ENCODE measurements at regions not wholly inside any gene's neighbourhood (a gene's known extent, or its start where the extent isn't known, plus 50 kb on each side); places are given as distances from the start of the nearest gene placed in this dataset.

DNA sequence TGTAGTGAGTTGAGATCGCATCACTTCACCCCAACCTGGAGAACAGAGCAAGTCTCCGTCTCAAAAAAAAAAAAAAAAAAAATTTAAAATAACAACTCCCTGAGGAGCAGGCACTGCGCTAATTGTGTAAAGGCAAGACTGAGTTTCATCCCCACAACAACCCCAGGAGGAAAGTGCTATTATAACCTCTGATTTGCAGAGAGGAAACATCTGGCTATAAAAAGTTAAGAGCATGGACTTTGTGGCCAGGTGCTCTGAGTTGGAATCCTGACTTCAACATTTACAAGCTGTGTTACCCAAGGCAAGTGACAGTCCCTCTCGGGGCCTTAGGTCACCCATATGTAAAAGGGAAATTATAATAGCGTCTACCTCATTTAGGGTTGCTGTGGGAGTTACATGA is 76.0 kb upstream of the MYL2 start (continued):
- TF ChIP-seq MXD4 (CRISPR knock-in tag; IDR thresholded peaks at IDR 0.05; ENCODE audit: borderline replicate concordance) (no peak), TCF7 (CRISPR knock-in tag; IDR thresholded peaks at IDR 0.05; ENCODE audit: low read depth) (no peak), PRRX2 (CRISPR knock-in tag; IDR thresholded peaks at IDR 0.05) (no peak), SP1 (CRISPR knock-in tag; conservative IDR thresholded peaks at IDR 0.05) (no peak), EMX1 (CRISPR knock-in tag; IDR thresholded peaks at IDR 0.05) (no peak)
- TF ChIP-seq, protein P1, sequence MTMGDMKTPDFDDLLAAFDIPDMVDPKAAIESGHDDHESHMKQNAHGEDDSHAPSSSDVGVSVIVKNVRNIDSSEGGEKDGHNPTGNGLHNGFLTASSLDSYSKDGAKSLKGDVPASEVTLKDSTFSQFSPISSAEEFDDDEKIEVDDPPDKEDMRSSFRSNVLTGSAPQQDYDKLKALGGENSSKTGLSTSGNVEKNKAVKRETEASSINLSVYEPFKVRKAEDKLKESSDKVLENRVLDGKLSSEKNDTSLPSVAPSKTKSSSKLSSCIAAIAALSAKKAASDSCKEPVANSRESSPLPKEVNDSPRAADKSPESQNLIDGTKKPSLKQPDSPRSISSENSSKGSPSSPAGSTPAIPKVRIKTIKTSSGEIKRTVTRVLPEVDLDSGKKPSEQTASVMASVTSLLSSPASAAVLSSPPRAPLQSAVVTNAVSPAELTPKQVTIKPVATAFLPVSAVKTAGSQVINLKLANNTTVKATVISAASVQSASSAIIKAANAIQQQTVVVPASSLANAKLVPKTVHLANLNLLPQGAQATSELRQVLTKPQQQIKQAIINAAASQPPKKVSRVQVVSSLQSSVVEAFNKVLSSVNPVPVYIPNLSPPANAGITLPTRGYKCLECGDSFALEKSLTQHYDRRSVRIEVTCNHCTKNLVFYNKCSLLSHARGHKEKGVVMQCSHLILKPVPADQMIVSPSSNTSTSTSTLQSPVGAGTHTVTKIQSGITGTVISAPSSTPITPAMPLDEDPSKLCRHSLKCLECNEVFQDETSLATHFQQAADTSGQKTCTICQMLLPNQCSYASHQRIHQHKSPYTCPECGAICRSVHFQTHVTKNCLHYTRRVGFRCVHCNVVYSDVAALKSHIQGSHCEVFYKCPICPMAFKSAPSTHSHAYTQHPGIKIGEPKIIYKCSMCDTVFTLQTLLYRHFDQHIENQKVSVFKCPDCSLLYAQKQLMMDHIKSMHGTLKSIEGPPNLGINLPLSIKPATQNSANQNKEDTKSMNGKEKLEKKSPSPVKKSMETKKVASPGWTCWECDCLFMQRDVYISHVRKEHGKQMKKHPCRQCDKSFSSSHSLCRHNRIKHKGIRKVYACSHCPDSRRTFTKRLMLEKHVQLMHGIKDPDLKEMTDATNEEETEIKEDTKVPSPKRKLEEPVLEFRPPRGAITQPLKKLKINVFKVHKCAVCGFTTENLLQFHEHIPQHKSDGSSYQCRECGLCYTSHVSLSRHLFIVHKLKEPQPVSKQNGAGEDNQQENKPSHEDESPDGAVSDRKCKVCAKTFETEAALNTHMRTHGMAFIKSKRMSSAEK (CRISPR knock-in tag; IDR thresholded peaks at IDR 0.05; ENCODE audit: borderline replicate concordance), result no peak
- TF ChIP-seq, protein P2, sequence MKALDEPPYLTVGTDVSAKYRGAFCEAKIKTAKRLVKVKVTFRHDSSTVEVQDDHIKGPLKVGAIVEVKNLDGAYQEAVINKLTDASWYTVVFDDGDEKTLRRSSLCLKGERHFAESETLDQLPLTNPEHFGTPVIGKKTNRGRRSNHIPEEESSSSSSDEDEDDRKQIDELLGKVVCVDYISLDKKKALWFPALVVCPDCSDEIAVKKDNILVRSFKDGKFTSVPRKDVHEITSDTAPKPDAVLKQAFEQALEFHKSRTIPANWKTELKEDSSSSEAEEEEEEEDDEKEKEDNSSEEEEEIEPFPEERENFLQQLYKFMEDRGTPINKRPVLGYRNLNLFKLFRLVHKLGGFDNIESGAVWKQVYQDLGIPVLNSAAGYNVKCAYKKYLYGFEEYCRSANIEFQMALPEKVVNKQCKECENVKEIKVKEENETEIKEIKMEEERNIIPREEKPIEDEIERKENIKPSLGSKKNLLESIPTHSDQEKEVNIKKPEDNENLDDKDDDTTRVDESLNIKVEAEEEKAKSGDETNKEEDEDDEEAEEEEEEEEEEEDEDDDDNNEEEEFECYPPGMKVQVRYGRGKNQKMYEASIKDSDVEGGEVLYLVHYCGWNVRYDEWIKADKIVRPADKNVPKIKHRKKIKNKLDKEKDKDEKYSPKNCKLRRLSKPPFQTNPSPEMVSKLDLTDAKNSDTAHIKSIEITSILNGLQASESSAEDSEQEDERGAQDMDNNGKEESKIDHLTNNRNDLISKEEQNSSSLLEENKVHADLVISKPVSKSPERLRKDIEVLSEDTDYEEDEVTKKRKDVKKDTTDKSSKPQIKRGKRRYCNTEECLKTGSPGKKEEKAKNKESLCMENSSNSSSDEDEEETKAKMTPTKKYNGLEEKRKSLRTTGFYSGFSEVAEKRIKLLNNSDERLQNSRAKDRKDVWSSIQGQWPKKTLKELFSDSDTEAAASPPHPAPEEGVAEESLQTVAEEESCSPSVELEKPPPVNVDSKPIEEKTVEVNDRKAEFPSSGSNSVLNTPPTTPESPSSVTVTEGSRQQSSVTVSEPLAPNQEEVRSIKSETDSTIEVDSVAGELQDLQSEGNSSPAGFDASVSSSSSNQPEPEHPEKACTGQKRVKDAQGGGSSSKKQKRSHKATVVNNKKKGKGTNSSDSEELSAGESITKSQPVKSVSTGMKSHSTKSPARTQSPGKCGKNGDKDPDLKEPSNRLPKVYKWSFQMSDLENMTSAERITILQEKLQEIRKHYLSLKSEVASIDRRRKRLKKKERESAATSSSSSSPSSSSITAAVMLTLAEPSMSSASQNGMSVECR (CRISPR knock-in tag; IDR thresholded peaks at IDR 0.05; ENCODE audit: borderline replicate concordance), result no peak

DNA sequence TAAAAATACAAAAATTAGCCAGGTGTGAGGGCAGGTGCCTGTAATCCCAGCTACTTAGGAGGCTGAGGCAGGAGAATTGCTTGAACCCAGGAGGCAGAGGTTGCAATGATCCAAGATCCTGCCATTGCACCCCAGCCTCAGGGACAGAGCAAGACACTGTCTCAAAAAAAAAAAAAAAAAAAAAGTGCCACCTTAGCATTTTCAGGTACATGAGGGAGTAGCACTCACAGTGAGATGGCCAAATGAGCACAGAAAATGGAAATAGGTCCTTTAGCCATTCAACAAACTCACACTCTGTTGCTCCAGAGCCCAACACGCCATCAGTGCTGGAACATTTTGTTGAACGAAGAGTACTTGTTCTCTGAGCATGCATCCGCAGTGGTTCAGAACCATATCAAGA is 75.2 kb upstream of the MYL2 start:
- POLR2A ChIA-PET, result no interaction called here
- DNase-seq (ENCODE audit: low spot score), result no peak
- TF ChIP-seq ZNF317 (CRISPR knock-in tag; IDR thresholded peaks at IDR 0.05; ENCODE audit: borderline replicate concordance, low read depth) (no peak), EMX1 (CRISPR knock-in tag; IDR thresholded peaks at IDR 0.05) (no peak), KAT7 (CRISPR knock-in tag; IDR thresholded peaks at IDR 0.05; ENCODE audit: borderline replicate concordance) (no peak), NFYB (CRISPR knock-in tag; conservative IDR thresholded peaks at IDR 0.05; ENCODE audit: low read depth) (no peak), NFE2L1 (CRISPR knock-in tag; IDR thresholded peaks at IDR 0.05) (no peak), GRHL2 (CRISPR knock-in tag; IDR thresholded peaks at IDR 0.05; ENCODE audit: insufficient replicate concordance, severe bottlenecking) (no peak)
- TF ChIP-seq, protein P3, sequence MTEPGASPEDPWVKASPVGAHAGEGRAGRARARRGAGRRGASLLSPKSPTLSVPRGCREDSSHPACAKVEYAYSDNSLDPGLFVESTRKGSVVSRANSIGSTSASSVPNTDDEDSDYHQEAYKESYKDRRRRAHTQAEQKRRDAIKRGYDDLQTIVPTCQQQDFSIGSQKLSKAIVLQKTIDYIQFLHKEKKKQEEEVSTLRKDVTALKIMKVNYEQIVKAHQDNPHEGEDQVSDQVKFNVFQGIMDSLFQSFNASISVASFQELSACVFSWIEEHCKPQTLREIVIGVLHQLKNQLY (CRISPR knock-in tag; IDR thresholded peaks at IDR 0.05), result no peak
- TF ChIP-seq, protein P4, sequence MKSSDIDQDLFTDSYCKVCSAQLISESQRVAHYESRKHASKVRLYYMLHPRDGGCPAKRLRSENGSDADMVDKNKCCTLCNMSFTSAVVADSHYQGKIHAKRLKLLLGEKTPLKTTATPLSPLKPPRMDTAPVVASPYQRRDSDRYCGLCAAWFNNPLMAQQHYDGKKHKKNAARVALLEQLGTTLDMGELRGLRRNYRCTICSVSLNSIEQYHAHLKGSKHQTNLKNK (CRISPR knock-in tag; IDR thresholded peaks at IDR 0.05), result no peak
- TF ChIP-seq, protein P5, sequence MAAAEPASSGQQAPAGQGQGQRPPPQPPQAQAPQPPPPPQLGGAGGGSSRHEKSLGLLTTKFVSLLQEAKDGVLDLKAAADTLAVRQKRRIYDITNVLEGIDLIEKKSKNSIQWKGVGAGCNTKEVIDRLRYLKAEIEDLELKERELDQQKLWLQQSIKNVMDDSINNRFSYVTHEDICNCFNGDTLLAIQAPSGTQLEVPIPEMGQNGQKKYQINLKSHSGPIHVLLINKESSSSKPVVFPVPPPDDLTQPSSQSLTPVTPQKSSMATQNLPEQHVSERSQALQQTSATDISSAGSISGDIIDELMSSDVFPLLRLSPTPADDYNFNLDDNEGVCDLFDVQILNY (CRISPR knock-in tag; IDR thresholded peaks at IDR 0.05), result no peak
- TF ChIP-seq, protein P6, sequence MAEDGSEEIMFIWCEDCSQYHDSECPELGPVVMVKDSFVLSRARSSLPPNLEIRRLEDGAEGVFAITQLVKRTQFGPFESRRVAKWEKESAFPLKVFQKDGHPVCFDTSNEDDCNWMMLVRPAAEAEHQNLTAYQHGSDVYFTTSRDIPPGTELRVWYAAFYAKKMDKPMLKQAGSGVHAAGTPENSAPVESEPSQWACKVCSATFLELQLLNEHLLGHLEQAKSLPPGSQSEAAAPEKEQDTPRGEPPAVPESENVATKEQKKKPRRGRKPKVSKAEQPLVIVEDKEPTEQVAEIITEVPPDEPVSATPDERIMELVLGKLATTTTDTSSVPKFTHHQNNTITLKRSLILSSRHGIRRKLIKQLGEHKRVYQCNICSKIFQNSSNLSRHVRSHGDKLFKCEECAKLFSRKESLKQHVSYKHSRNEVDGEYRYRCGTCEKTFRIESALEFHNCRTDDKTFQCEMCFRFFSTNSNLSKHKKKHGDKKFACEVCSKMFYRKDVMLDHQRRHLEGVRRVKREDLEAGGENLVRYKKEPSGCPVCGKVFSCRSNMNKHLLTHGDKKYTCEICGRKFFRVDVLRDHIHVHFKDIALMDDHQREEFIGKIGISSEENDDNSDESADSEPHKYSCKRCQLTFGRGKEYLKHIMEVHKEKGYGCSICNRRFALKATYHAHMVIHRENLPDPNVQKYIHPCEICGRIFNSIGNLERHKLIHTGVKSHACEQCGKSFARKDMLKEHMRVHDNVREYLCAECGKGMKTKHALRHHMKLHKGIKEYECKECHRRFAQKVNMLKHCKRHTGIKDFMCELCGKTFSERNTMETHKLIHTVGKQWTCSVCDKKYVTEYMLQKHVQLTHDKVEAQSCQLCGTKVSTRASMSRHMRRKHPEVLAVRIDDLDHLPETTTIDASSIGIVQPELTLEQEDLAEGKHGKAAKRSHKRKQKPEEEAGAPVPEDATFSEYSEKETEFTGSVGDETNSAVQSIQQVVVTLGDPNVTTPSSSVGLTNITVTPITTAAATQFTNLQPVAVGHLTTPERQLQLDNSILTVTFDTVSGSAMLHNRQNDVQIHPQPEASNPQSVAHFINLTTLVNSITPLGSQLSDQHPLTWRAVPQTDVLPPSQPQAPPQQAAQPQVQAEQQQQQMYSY (CRISPR knock-in tag; IDR thresholded peaks at IDR 0.05), result no peak
- TF ChIP-seq, protein P7, sequence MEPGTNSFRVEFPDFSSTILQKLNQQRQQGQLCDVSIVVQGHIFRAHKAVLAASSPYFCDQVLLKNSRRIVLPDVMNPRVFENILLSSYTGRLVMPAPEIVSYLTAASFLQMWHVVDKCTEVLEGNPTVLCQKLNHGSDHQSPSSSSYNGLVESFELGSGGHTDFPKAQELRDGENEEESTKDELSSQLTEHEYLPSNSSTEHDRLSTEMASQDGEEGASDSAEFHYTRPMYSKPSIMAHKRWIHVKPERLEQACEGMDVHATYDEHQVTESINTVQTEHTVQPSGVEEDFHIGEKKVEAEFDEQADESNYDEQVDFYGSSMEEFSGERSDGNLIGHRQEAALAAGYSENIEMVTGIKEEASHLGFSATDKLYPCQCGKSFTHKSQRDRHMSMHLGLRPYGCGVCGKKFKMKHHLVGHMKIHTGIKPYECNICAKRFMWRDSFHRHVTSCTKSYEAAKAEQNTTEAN (CRISPR knock-in tag; IDR thresholded peaks at IDR 0.05), result no peak
- TF ChIP-seq, protein P8, sequence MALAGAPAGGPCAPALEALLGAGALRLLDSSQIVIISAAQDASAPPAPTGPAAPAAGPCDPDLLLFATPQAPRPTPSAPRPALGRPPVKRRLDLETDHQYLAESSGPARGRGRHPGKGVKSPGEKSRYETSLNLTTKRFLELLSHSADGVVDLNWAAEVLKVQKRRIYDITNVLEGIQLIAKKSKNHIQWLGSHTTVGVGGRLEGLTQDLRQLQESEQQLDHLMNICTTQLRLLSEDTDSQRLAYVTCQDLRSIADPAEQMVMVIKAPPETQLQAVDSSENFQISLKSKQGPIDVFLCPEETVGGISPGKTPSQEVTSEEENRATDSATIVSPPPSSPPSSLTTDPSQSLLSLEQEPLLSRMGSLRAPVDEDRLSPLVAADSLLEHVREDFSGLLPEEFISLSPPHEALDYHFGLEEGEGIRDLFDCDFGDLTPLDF (CRISPR knock-in tag; IDR thresholded peaks at IDR 0.05), result no peak

More for the DNA sequence above, 75.2 kb upstream of the MYL2 start:
- peaks cover 3% of the 10 kb centered on the region; the same call in 1 of the 2 replicates for H3K36me3 Mint-ChIP-seq
- CTCF ChIA-PET, result interaction anchor here (1.5 kb wide), 1 partner anchor 11 kb away, joined by 4 read pairs; no protein-coding TSS in a partner anchor
- H3K4me1 Mint-ChIP-seq, result no peaks in the 10 kb centered on the region
- H3K9me3 Mint-ChIP-seq, result peaks cover 32% of the 10 kb centered on the region
- no peak overlapping the region for H3K4me3 Mint-ChIP-seq
- peaks cover 17% of the 10 kb centered on the region for H3K27me3 Mint-ChIP-seq (ENCODE audit: low read depth)
- ATAC-seq, result no peak
- H3K27ac Mint-ChIP-seq, result no peak overlapping the region
